RWPE2 (cell line): ENCODE measurements at regions not wholly inside any gene's neighbourhood (a gene's known extent, or its start where the extent isn't known, plus 50 kb on each side); places are given as distances from the start of the nearest gene placed in this dataset.

ENCODE experiments used
- ATAC-seq: fragments of 200-7000 bp; cut with Tn5 transposase; 3 replicates; pipeline ENCODE4 v1.9.1; 2021; ENCODE audit warnings: low read depth
- DNase-seq: peaks from one replicate; pipeline ENCODE4 v3.0.0-alpha.2; 2020; ENCODE audit warnings: low spot score
- H3K27ac ChIP-seq: fragments of 450-650 bp; 2 replicates; pipeline ENCODE4 v1.5.1; 2017; ENCODE audit warnings: mild to moderate bottlenecking; ENCODE audit not compliant: poor library complexity, severe bottlenecking
- H3K27me3 ChIP-seq: fragments of 250-450 bp; sonication (Bioruptor Pico); 2 replicates; pipeline ENCODE4 v1.5.1; 2021; ENCODE audit warnings: mild to moderate bottlenecking, moderate library complexity; ENCODE audit not compliant: insufficient read depth, poor library complexity, severe bottlenecking
- H3K36me3 ChIP-seq: fragments of 250-450 bp; sonication (Bioruptor Pico); 2 replicates; pipeline ENCODE4 v1.5.1; 2020; ENCODE audit warnings: low read depth, mild to moderate bottlenecking, moderate library complexity
- H3K4me1 ChIP-seq: fragments of 250-450 bp; sonication (Bioruptor Pico); 2 replicates; pipeline ENCODE4 v1.5.1; 2021; ENCODE audit warnings: mild to moderate bottlenecking, moderate library complexity; ENCODE audit not compliant: insufficient read depth, poor library complexity, severe bottlenecking
- H3K4me3 ChIP-seq: fragments of 250-450 bp; sonication (Bioruptor Pico); 2 replicates; pipeline ENCODE4 v1.5.1; 2021; ENCODE audit warnings: mild to moderate bottlenecking, moderate library complexity; ENCODE audit not compliant: severe bottlenecking
- H3K9me3 ChIP-seq: fragments of 250-450 bp; sonication (Bioruptor Pico); 2 replicates; pipeline ENCODE4 v1.5.1; 2021; ENCODE audit warnings: mild to moderate bottlenecking, moderate library complexity; ENCODE audit not compliant: severe bottlenecking
- TF ChIP-seq, protein P1 (sequence below): fragments of 450-650 bp; IDR thresholded peaks from one replicate; pipeline ENCODE4 v1.5.1; 2017; ENCODE audit warnings: mild to moderate bottlenecking, moderate library complexity; ENCODE audit not compliant: poor library complexity, severe bottlenecking

DNA sequence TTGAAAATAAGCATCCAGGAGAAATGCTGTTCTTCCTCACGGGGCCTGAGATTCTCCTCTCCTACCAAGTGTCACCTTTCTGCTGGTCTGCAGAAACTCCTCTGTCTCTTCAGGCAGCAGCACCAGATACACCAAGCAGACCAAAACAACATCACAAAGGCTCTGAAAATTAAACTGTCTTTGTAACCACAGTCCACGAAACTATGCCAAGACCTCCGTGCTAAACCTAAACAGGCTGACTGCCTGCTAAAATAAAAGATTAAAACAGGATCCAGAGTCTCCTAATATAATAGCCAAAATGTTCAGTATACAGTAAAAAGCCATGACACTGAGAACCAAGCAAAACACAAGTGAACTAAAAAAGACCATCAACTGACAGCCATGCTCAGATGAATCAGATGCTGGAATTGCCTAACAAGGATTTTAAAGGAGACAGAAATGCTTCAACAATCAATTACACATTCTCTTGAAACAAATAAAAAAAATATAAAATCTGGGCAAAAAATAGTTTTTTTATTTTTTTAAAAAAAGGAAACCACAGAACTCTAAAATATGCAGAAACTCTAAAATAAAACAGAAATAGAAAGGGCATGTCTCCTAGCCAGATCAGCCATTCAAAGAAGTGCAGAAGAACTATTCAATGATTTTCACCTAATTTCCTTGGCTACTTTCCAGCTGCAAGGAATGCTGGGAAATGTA, 50.3 kb upstream of the TOX3 start:
- Histone ChIP-seq H3K27me3 (no peaks in the 10 kb centered on the region), H3K9me3 (no peaks in the 10 kb centered on the region), H3K36me3 (no peaks in the 10 kb centered on the region), H3K4me3 (no peak overlapping the region), H3K4me1 (no peaks in the 10 kb centered on the region), H3K27ac (no peak overlapping the region)
- TF ChIP-seq, protein P1, sequence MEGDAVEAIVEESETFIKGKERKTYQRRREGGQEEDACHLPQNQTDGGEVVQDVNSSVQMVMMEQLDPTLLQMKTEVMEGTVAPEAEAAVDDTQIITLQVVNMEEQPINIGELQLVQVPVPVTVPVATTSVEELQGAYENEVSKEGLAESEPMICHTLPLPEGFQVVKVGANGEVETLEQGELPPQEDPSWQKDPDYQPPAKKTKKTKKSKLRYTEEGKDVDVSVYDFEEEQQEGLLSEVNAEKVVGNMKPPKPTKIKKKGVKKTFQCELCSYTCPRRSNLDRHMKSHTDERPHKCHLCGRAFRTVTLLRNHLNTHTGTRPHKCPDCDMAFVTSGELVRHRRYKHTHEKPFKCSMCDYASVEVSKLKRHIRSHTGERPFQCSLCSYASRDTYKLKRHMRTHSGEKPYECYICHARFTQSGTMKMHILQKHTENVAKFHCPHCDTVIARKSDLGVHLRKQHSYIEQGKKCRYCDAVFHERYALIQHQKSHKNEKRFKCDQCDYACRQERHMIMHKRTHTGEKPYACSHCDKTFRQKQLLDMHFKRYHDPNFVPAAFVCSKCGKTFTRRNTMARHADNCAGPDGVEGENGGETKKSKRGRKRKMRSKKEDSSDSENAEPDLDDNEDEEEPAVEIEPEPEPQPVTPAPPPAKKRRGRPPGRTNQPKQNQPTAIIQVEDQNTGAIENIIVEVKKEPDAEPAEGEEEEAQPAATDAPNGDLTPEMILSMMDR, result no peak
- DNase-seq (no peak), ATAC-seq (no peak)
